Hematopoietic multipotent progenitor cell treated with erythropoietin and hydrocortisone succinate and interleukin-3 and kit ligand, for 4 days (in vitro differentiated cells): ENCODE measurements at regions not wholly inside any gene's neighbourhood (a gene's known extent, or its start where the extent isn't known, plus 50 kb on each side); places are given as distances from the start of the nearest gene placed in this dataset.
"Not testable (repeated sequence)": the region's sequence is repeated elsewhere in the genome, so short reads cannot be mapped to it uniquely, and the experiment has no call there.

Experiments
- DNase-seq: peaks from one replicate; pipeline ENCODE4 v3.0.0-alpha.2; 2015

DNA sequence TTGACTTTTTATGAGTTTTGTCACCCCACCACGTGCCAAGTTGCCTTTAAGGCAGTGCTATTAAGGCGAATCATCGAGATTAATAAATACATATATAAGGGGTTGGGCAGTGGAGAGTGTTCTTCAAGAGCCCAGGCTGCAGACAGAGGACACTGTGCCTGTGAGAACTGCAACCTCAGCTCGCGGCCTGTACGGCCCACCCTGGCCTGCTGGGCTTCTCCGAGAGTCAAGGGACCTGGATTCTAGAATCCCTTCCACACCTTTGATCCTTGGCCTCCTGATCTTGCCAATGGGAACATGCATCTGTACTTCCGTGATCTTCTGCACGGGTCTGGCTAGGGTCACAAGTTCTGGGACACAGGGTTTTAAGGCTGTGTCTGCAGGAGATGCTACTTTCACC lies 54.5 kb downstream of the IRX5 start:
- no peak for DNase-seq

GRCh38 chr16:54985668-54986067 lies 55.0 kb downstream of the IRX5 start:
- DNase-seq: no peak

- no peak for DNase-seq
Measured at GRCh38 chr16:54986409-54986808, 55.7 kb downstream of the IRX5 start.

- DNase-seq: no peak
Measured at GRCh38 chr16:54987081-54987480, 56.4 kb downstream of the IRX5 start.

- DNase-seq: no peak
Measured at GRCh38 chr16:54991525-54991924, 60.9 kb downstream of the IRX5 start.

DNA sequence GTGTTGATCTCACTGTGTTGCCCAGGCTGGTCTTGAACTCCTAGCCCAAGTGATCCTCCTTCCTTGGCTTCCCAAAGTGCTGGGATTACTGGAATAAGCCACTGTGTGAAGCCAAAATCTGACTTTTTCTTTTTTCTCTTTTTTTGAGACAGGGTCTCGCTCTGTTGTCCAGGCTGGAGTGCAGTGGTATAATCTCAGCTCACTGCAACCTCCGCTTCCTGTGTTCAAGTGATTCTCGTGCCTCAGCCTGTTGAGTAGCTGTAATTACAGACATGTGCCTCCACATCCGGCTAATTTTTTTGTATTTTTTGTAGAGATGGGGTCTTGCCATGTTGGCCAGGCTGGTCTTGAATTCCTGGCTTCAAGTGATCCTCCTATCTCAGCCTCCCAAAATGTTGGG lies 61.3 kb downstream of the IRX5 start:
- DNase-seq: not testable (repeated sequence)

- DNase-seq: no peak
Measured at GRCh38 chr16:54993106-54993895, 62.6 kb downstream of the IRX5 start.

- no peak for DNase-seq
Measured at GRCh38 chr16:54996186-54996585, 65.5 kb downstream of the IRX5 start.

DNA sequence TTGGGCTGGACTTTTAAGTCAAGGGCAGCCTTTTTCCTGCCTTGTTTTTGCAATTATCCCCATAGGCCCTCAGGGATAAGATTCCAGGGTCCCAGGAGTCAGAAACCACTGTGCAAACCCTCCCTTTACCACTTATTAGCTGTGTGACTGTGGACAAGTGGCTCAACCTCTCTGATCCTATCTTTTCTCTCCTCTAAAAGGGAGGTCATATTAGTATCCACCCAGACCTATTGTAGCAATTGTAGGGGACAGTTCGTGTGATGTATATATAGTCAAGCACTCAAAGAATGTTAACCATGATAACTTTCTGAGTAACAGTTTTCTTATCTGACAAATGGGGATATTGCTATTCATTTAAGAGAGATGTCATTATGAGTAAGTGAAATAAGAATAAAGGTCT lies 68.2 kb downstream of the IRX5 start:
- DNase-seq: no peak

GRCh38 chr16:54999481-54999880 lies 68.8 kb downstream of the IRX5 start:
- no peak for DNase-seq

DNA sequence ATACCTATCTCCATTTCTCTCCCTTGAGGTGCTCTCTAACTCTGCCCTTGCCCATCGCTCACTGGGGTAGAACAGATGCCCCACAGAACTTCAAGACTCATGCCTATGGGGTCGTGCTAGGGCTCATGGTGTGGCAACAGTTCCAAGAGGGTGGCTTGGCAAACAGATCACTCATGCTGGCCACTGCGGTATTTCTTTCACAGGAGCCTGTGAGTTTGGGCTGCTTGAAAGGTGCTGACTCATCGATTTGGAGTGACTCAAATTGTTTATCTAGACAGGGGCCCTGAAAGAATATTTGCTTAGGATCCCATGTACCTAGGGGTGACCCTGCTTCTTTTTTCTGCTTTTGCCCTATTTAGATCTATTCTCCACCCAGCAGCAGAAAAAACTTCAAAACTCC lies 69.9 kb downstream of the IRX5 start:
- no peak for DNase-seq

- no peak for DNase-seq
Measured at GRCh38 chr16:55001931-55002330, 71.3 kb downstream of the IRX5 start.

GRCh38 chr16:55002419-55002818 lies 71.8 kb downstream of the IRX5 start:
- no peak for DNase-seq

DNA sequence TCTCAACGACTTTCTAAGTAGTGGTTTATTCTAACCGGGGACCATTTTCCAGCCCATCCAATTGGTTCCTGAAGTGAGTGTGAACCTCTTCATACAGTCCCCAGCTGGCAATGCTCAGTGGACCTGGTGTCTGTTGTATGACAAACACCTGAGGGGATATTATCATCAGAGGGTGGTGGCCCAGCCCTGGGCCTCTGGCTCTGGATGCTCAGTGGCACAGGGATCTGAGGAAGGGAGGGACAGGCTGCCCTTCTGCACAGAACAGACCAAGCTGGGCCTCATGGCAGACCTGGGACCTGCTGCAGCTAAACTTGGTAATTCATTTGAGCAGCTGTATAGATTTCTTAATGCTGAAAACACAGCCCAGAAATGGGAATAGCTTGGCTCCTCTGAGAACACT lies 72.6 kb downstream of the IRX5 start:
- no peak for DNase-seq

DNA sequence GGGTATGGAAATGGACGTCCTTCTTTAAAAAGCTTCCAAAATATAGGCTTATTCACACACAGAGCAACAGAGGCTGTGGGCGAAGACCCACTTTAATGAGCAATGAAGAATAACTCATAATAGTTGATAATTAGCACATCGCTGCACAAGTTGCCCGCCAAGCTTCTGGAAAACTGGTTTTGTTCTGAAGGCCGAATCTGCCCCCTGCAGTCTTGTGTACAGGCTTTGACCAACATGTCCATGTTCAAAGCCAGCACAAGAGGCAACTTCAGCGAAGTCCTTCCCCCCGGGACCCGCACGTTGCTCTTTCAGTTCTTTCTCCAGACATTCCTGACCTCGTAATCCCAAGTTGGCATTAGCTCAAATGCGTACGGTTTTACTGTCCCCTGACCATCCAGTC lies 73.3 kb downstream of the IRX5 start:
- DNase-seq: no peak

DNA sequence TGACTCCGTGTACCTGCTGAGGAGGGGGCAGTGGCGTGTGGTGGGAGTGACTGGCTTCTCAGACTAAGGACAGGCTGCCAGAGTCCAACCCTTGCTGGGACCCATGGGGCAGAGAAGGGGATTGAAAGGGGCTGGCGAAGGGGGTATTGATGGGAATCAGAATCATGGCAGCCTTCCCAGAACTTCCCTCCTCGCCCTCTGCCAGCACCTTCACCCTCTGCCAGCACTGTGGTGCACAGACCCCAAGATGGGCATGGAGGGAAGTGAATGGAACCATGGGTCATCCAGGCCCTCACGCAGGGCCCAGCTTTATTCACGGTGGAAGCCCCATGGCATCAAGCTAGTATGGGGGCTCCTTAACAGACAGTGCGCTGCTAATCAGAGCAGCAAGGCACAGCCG lies 76.8 kb downstream of the IRX5 start:
- no peak for DNase-seq

DNA sequence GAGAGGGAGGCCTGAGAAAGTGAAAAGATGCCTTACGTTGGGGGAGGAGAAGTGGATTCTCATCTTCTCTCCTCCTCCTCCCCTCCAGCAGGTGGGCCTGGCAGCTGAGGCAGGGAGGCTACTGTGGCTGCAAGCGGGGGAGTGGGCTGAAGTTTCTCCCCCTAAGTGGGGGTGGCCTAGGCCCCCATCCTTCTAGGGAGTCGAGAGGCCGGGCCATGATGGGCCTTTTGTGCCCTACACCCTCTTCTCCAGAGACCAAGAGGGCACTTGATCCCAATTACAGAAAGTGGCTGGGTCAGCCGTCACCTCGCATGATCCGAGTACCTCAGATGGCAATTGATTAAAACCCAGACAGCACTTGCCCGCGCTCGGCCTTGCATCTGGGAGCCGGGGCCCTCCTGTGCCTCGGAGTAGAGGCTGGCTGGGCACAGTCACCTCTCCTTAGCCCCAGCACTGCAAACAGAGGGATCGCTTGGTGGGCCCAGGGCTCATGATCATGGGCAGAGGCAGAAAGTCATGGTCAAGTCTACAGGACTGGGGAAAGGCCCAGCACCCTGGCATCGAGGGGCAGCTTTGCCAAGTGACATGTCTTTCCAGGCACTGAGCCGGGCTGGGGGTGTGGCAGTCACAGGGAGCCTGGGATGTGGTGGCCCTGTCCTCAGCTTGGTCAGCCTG lies 78.3 kb downstream of the IRX5 start:
- DNase-seq: no peak

DNA sequence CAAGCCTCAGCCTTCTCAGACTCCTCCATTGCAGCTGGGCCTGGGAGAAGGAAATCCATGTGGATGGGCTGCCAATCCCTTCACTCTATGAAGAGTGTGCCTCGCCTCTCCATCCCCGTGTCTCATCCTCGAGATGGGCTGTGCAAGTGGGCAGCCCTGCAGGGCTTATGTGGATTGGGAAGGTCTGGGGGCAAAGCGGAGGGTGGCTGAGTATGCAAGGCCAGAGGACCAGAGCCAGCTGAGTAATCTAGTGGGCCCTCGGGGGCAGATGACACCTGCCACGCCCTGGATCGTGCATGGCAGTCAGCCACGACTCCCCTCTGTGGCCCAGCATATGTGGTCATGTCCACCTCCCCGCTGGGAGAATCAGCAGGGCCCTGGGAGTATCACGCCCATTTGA lies 78.9 kb downstream of the IRX5 start:
- no peak for DNase-seq

- DNase-seq: no peak
Measured at GRCh38 chr16:55010492-55011160, 80.0 kb downstream of the IRX5 start.

GRCh38 chr16:55012362-55012761 lies 81.7 kb downstream of the IRX5 start:
- DNase-seq: no peak

DNA sequence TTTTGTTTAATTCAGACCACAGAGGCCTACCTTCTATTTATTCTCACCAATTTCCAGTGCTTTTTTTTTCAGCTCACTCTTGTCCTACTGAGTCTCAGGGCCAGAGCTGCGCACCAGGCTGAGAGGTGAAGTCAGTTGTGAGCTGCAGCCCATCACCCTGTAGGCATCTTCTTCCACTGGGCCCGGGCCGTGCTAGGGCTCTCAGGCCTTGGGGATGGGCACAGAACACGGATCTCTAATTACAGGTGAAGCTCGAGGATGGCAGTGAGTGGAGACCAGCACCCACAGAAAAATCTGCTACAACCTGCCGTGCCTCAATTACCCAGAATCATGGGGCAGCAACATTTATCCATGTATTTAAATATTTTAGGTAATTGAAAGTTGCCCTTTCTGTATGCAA lies 82.1 kb downstream of the IRX5 start:
- no peak for DNase-seq

DNA sequence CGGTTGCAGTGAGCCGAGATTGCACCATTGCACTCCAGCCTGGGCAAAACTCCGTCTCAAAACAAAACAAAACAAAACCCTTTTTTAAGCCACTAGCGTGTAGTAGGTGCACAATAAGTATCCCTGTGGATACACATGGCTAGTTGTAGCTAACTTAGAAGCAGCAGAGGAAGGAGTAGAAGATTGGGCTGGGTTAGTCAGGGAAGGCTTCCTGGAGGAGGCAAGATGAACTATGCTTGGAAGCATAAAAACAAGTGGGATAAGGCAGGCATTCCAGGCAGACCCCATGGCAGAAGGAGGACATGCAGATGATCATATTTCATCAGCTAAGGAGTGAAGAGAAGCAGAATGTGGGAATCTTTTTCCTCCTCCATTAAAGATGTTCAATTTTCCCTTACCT lies 83.4 kb downstream of the IRX5 start:
- DNase-seq: no peak

DNA sequence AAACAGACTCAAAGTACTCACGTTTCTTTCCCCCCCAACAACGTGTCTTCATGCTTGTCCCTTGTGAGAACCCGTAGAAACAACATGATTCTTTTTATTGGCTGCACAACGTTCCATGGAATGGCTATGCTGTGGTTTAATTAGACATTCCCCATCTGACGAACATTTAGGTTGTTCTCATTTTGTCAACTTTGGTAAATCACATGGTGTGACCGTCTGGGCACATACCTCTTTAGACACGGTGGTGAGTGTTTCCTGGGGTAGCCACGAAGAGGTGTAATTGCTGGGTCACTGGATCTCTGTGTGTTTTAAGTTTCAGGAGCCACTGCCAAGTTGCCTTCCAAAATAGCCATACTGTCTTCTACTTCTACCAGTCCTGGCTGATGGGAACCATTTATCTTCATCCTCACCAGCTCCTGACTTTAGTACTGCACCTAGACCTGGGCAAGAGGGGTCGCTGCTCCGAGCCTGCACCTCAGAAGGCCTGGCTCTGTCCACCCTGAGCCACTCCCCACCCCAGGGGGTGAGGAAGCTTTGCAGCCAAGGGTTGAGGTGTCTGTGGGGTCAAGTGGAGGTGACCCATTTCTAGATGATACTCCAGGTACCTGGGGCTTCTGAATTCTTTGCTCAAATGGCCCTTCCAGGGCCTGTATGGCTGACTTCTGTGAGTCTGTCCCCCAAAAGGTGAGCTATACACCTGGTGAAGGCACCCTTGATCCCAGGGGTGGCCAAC lies 84.7 kb downstream of the IRX5 start:
- DNase-seq: no peak

DNA sequence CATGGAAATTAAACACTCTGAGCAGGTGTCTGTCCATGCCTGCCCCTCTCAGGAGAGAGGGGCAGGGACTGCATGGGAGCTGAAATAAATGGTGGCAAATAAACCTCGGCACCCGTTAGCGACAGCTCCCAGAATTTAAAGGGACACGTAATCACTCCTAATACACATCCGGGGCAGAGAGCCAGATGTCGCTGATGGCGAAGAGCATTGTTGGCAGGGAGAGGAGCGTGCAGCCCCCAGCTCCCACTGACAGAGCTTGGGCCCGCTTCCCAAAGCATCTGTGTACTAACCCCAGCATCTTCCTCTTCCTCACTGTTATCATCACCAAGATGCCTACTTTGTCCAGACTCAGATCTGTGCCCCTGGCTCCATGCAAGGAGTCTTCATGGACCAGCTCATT lies 85.8 kb downstream of the IRX5 start:
- no peak for DNase-seq
